Thyroid gland (tissue), 4 donors: ENCODE measurements at regions not wholly inside any gene's neighbourhood (a gene's known extent, or its start where the extent isn't known, plus 50 kb on each side); places are given as distances from the start of the nearest gene placed in this dataset.

Experiments
- DNase-seq, 2 donors: peaks; one replicate each; pipeline ENCODE4 v3.0.0-alpha.2; 2019
- H3K27ac ChIP-seq, 3 donors: fragments of 200-600 bp; sonication (generic); 1 replicate in 2 of 3; 2 replicates in 1 of 3; pipeline ENCODE4 v1.5.1; 2016 to 2019; ENCODE audit warnings: mild to moderate bottlenecking in 1 of 3, moderate library complexity in 1 of 3
- H3K27me3 ChIP-seq: fragments of 200-600 bp; sonication (generic); one replicate; pipeline ENCODE4 v1.5.1; 2019
- H3K36me3 ChIP-seq, 2 donors: fragments of 200-600 bp; sonication (generic); one replicate each; pipeline ENCODE4 v1.5.1; 2016 to 2019
- H3K4me1 ChIP-seq, 2 donors: fragments of 200-600 bp; sonication (generic); one replicate each; pipeline ENCODE4 v1.5.1; 2017 to 2019
- H3K4me3 ChIP-seq, 3 donors: fragments of 200-600 bp; sonication (generic); replicated peaks in 1 of 3; 1 replicate in 2 of 3; 2 replicates in 1 of 3; pipeline ENCODE4 v1.5.1; 2016; ENCODE audit warnings: mild to moderate bottlenecking in 1 of 3
- H3K9me3 ChIP-seq: fragments of 200-600 bp; sonication (generic); one replicate; pipeline ENCODE4 v1.5.1; 2017
- CTCF ChIP-seq, 6 experiments: fragments of 200-600 bp in 3 of 6; fragments of 450-650 bp in 3 of 6; sonication (generic) in 3 of 6; IDR thresholded peaks; one replicate each; pipeline ENCODE4 v1.5.1; 2016 to 2019; ENCODE audit warnings: antibody characterized with exemption in 6 of 6, mild to moderate bottlenecking in 2 of 6, inconsistent platforms in 1 of 6, moderate library complexity in 1 of 6
- POLR2A ChIP-seq, 2 donors: fragments of 450-650 bp; IDR thresholded peaks; one replicate each; pipeline ENCODE4 v1.6.1; 2017; ENCODE audit warnings: antibody characterized with exemption in 2 of 2, mild to moderate bottlenecking in 2 of 2, moderate library complexity in 1 of 2
- WGBS, 2 donors: methylation state at CpG; one replicate each; pipeline ENCODE4 v1.1.5; 2017; 5-methylcytosine and 5-hydroxymethylcytosine counted together
- intact Hi-C: fragments of 100-400 bp; cut with DNase I; formaldehyde crosslinking; loops from one replicate; pipeline ENCODE4 v1.15.1; 2023

GRCh38 chr12:4112734-4113325, 160.7 kb upstream of the CCND2 start:
- DNase-seq = no peak
- TF ChIP-seq CTCF (IDR thresholded peaks at IDR 0.05) (no peak), POLR2A (IDR thresholded peaks at IDR 0.05) (no peak)
- Histone ChIP-seq H3K27ac (no peak overlapping the region), H3K27me3 (peaks cover 4% of the 10 kb centered on the region), H3K9me3 (no peaks in the 10 kb centered on the region), H3K36me3 (no peaks in the 10 kb centered on the region), H3K4me3 (no peak overlapping the region), H3K4me1 (peaks cover 2 to 4% of the 10 kb centered on the region in 2 donors)
- 93 to 98% methylated on average over 2 of the region's 2 CpGs for WGBS, 2 donors
- intact Hi-C loops = loop anchor here (5.0 kb wide), 1 partner anchor 149 kb away; no protein-coding TSS in a partner anchor

- Histone ChIP-seq H3K36me3 (no peaks in the 10 kb centered on the region), H3K27ac (no peak overlapping the region), H3K27me3 (peaks cover 4% of the 10 kb centered on the region), H3K4me1 (no peaks in the 10 kb centered on the region), H3K4me3 (no peak overlapping the region), H3K9me3 (no peaks in the 10 kb centered on the region)
- intact Hi-C loops = loop anchor here (5.0 kb wide), 1 partner anchor 150 kb away; no protein-coding TSS in a partner anchor
- no peak for DNase-seq
- WGBS, 2 donors = 83 to 90% methylated on average over 7 of the region's 7 CpGs
- no peak for TF ChIP-seq POLR2A (IDR thresholded peaks at IDR 0.05)
These were observed 161.3 kb upstream of the CCND2 start for GRCh38 chr12:4112290-4112689.

GRCh38 chr12:4111010-4111409, 162.6 kb upstream of the CCND2 start:
- intact Hi-C loops = loop anchor here (5.0 kb wide), 1 partner anchor 151 kb away; no protein-coding TSS in a partner anchor
- DNase-seq = no peak
- no peak for TF ChIP-seq CTCF (IDR thresholded peaks at IDR 0.05)
- TF ChIP-seq POLR2A (IDR thresholded peaks at IDR 0.05) = no peak

GRCh38 chr12:4109826-4110225, 163.7 kb upstream of the CCND2 start:
- no peaks in the 10 kb centered on the region for H3K36me3 ChIP-seq
- H3K27me3 ChIP-seq = peaks cover 4% of the 10 kb centered on the region
- no peak for DNase-seq
- no peak for TF ChIP-seq CTCF (IDR thresholded peaks at IDR 0.05)
- TF ChIP-seq POLR2A (IDR thresholded peaks at IDR 0.05) = no peak
- no peaks in the 10 kb centered on the region for H3K4me1 ChIP-seq
- no peak overlapping the region for H3K27ac ChIP-seq
- WGBS, 2 donors = 92 to 96% methylated on average over 5 of the region's 5 CpGs
- intact Hi-C loops = loop anchor here (5.0 kb wide), 2 partner anchors 152 to 167 kb away; no protein-coding TSS in a partner anchor
- no peaks in the 10 kb centered on the region for H3K9me3 ChIP-seq
- H3K4me3 ChIP-seq = no peak overlapping the region

More at GRCh38 chr12:4111010-4111409, 162.6 kb upstream of the CCND2 start:
- H3K27ac ChIP-seq = no peak overlapping the region
- WGBS, 2 donors = 93 to 96% methylated on average over 5 of the region's 5 CpGs
- H3K36me3 ChIP-seq = no peaks in the 10 kb centered on the region
- peaks cover 4% of the 10 kb centered on the region for H3K27me3 ChIP-seq
- H3K9me3 ChIP-seq = no peaks in the 10 kb centered on the region
- no peaks in the 10 kb centered on the region for H3K4me1 ChIP-seq
- no peak overlapping the region for H3K4me3 ChIP-seq

- WGBS, 2 donors = 82 to 92% methylated on average over 5 of the region's 5 CpGs
- H3K4me3 ChIP-seq = no peak overlapping the region
- intact Hi-C loops = loop anchor here (5.0 kb wide), 1 partner anchor 168 kb away; no protein-coding TSS in a partner anchor
- no peaks in the 10 kb centered on the region for H3K4me1 ChIP-seq
- peaks cover 4% of the 10 kb centered on the region for H3K27me3 ChIP-seq
- H3K36me3 ChIP-seq = no peaks in the 10 kb centered on the region
- DNase-seq = no peak
- no peaks in the 10 kb centered on the region for H3K9me3 ChIP-seq
- H3K27ac ChIP-seq = no peak overlapping the region
- TF ChIP-seq CTCF (IDR thresholded peaks at IDR 0.05) = no peak
- no peak for TF ChIP-seq POLR2A (IDR thresholded peaks at IDR 0.05)
These were observed 164.7 kb upstream of the CCND2 start for GRCh38 chr12:4108803-4109345.
